Right atrium auricular region (tissue), 2 donors: ENCODE measurements at regions not wholly inside any gene's neighbourhood (a gene's known extent, or its start where the extent isn't known, plus 50 kb on each side); places are given as distances from the start of the nearest gene placed in this dataset.

Experiments
- DNase-seq: peaks from one replicate; pipeline ENCODE4 v3.0.0-alpha.2; 2019; ENCODE audit warnings: low spot score
- H3K27ac ChIP-seq, 2 donors: fragments of 200-600 bp; sonication (generic); 1 replicate in 1 of 2; 2 replicates in 1 of 2; pipeline ENCODE4 v1.5.1; 2016 to 2019
- H3K27me3 ChIP-seq, 2 donors: fragments of 200-600 bp; sonication (generic); one replicate each; pipeline versions ENCODE4 v1.5.1 to v1.6.0; 2017 to 2019
- H3K36me3 ChIP-seq: fragments of 200-600 bp; sonication (generic); one replicate; pipeline ENCODE4 v1.5.1; 2016
- H3K4me1 ChIP-seq, 2 donors: fragments of 200-600 bp; sonication (generic); one replicate each; pipeline versions ENCODE4 v1.5.1 to v1.6.0; 2017 to 2019
- H3K4me3 ChIP-seq, 2 donors: fragments of 200-600 bp; sonication (generic); 1 replicate in 1 of 2; 2 replicates in 1 of 2; pipeline ENCODE4 v1.5.1; 2017 to 2019; ENCODE audit warnings: mild to moderate bottlenecking in 1 of 2, moderate library complexity in 1 of 2
- H3K9me3 ChIP-seq, 2 donors: fragments of 200-600 bp; sonication (generic); one replicate each; pipeline ENCODE4 v1.5.1; 2019
- CTCF ChIP-seq, 2 donors: fragments of 200-600 bp; sonication (generic); IDR thresholded peaks; one replicate each; pipeline ENCODE4 v1.5.1; 2019; ENCODE audit warnings: antibody characterized with exemption in 2 of 2

GRCh38 chr2:76455910-76456309 is 745.2 kb upstream of the GCFC2 start:
- H3K9me3 ChIP-seq = no peaks in the 10 kb centered on the region
- no peaks in the 10 kb centered on the region for H3K4me1 ChIP-seq
- H3K36me3 ChIP-seq = no peaks in the 10 kb centered on the region
- H3K27ac ChIP-seq = no peak overlapping the region
- H3K4me3 ChIP-seq = no peak overlapping the region
- no peak for TF ChIP-seq CTCF (IDR thresholded peaks at IDR 0.05)
- H3K27me3 ChIP-seq = no peaks in the 10 kb centered on the region
- DNase-seq = no peak

- Histone ChIP-seq H3K36me3 (no peaks in the 10 kb centered on the region), H3K27ac (no peak overlapping the region), H3K9me3 (no peaks in the 10 kb centered on the region), H3K27me3 (no peaks in the 10 kb centered on the region), H3K4me1 (no peaks in the 10 kb centered on the region), H3K4me3 (no peak overlapping the region)
- no peak for DNase-seq
- no peak for TF ChIP-seq CTCF (IDR thresholded peaks at IDR 0.05)
These were observed 739.3 kb upstream of the GCFC2 start for GRCh38 chr2:76450024-76450475.

GRCh38 chr2:76448956-76449355 is 738.2 kb upstream of the GCFC2 start:
- no peak for DNase-seq
- no peak for TF ChIP-seq CTCF (IDR thresholded peaks at IDR 0.05)
- H3K4me3 ChIP-seq = no peak overlapping the region

GRCh38 chr2:76447294-76447693 is 736.6 kb upstream of the GCFC2 start:
- no peak overlapping the region for H3K27ac ChIP-seq
- no peak overlapping the region for H3K4me3 ChIP-seq
- H3K9me3 ChIP-seq = no peaks in the 10 kb centered on the region
- no peak for TF ChIP-seq CTCF (IDR thresholded peaks at IDR 0.05)
- no peak for DNase-seq
- H3K36me3 ChIP-seq = no peaks in the 10 kb centered on the region
- H3K27me3 ChIP-seq = no peaks in the 10 kb centered on the region
- H3K4me1 ChIP-seq = no peaks in the 10 kb centered on the region

More at GRCh38 chr2:76448956-76449355, 738.2 kb upstream of the GCFC2 start:
- no peaks in the 10 kb centered on the region for H3K4me1 ChIP-seq
- no peak overlapping the region for H3K27ac ChIP-seq
- H3K9me3 ChIP-seq = no peaks in the 10 kb centered on the region
- H3K36me3 ChIP-seq = no peaks in the 10 kb centered on the region
- H3K27me3 ChIP-seq = no peaks in the 10 kb centered on the region

GRCh38 chr2:76446872-76447271 is 736.2 kb upstream of the GCFC2 start:
- Histone ChIP-seq H3K9me3 (no peaks in the 10 kb centered on the region), H3K4me3 (no peak overlapping the region), H3K4me1 (no peaks in the 10 kb centered on the region), H3K36me3 (no peaks in the 10 kb centered on the region), H3K27ac (no peak overlapping the region), H3K27me3 (no peaks in the 10 kb centered on the region)
- no peak for TF ChIP-seq CTCF (IDR thresholded peaks at IDR 0.05)
- no peak for DNase-seq

GRCh38 chr2:76445880-76446279 is 735.2 kb upstream of the GCFC2 start:
- DNase-seq = no peak
- Histone ChIP-seq H3K4me3 (no peak overlapping the region), H3K9me3 (no peaks in the 10 kb centered on the region), H3K27me3 (no peaks in the 10 kb centered on the region), H3K4me1 (no peaks in the 10 kb centered on the region), H3K27ac (no peak overlapping the region), H3K36me3 (no peaks in the 10 kb centered on the region)
- no peak for TF ChIP-seq CTCF (IDR thresholded peaks at IDR 0.05)
